ENCODE measurements at regions not wholly inside any gene's neighbourhood (a gene's known extent, or its start where the extent isn't known, plus 50 kb on each side); places are given as distances from the start of the nearest gene placed in this dataset.

- no peak for TF ChIP-seq CTCF (IDR thresholded peaks at IDR 0.05; ENCODE audit: insufficient read depth, low read length, poor library complexity, severe bottlenecking)
- no peak for TF ChIP-seq EZH2phosphoT487 (conservative IDR thresholded peaks at IDR 0.05; ENCODE audit: low read length)
Observed at GRCh38 chr16:79753286-79753685, 152.7 kb upstream of the MAF start.

Data from SU-DHL-6 (cell line).